Activated CD8-positive, alpha-beta memory T cell treated with anti-CD3 and anti-CD28 coated beads for 4 hours (primary cell): ENCODE measurements at regions not wholly inside any gene's neighbourhood (a gene's known extent, or its start where the extent isn't known, plus 50 kb on each side); places are given as distances from the start of the nearest gene placed in this dataset.

ENCODE experiments used
- DNase-seq, 2 donors: peaks; one replicate each; pipeline ENCODE4 v3.0.0-alpha.2; 2020; ENCODE audit warnings: low read depth in 2 of 2

- no peak for DNase-seq
Measured at GRCh38 chr7:16978358-16979244, 96.8 kb upstream of the AGR3 start.

- DNase-seq, result no peak
Measured at GRCh38 chr7:16980539-16980938, 98.8 kb upstream of the AGR3 start.

GRCh38 chr7:16982640-16983350 is 101.0 kb upstream of the AGR3 start:
- no peak for DNase-seq

DNA sequence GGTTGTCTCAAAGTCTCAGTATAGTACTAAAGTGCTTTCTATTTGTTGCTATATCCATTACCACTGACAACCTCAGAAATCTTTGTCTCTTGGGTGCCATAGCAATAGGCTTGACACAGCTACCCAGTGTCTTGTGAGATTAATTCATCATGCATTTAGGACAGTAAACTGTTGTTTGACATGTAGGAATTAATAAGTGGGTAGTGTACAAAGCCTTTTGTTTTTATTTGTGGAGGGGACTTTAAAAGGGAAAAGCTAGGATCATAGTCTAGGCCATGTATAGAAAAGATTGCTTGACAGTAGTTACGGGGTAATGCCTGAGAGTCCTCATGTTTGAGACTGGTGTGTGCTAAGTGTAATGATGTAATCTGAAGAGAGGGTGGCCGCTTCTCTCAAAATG is 102.6 kb upstream of the AGR3 start:
- no peak for DNase-seq

- no peak for DNase-seq
Measured at GRCh38 chr7:16985621-16986020, 103.8 kb upstream of the AGR3 start.

DNA sequence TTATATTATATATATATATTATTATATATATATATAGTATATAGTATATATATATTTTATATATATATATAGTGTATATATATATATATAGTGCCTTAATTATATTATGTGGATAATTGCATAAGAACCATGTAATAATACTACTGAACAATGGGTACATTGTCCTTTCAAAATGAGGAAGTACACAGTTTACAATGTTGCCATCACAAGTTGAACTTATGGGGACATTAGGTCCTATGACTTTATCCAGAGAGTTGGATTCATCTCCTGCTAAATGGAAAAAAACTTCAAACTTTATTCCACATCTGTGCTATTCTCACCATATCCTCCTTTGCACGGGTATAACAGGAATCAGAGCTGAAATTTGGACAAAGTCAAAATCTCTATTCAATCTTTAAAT is 105.0 kb upstream of the AGR3 start:
- DNase-seq, result no peak

DNA sequence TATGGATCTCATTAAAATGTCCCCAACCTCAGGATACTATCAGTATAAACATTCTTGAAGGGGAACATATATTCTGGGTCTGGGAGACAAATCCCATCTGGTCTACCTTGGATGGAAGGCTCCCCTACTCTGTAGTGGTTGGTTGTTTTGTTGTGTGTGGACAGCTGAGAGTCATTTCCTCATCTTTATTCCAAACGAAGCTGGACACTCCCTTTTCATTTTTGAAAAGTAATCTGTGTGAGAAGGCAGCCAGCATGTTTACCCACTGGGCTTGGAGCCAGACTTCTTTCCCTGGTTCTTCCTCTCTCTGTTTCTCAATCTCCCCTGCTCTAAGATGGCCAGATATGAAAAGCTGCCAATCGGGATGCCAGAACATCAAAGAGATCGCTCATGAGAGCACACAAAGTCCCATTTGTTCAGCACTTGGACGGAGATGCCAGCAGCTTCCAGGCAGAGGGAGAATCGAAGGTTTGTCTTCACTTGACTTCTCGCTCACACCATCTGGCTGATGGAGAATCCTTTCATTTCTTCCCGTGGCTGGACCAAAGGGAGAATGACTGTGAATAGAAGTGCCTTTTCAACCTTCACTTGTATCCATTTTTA is 108.1 kb upstream of the AGR3 start:
- no peak for DNase-seq

DNA sequence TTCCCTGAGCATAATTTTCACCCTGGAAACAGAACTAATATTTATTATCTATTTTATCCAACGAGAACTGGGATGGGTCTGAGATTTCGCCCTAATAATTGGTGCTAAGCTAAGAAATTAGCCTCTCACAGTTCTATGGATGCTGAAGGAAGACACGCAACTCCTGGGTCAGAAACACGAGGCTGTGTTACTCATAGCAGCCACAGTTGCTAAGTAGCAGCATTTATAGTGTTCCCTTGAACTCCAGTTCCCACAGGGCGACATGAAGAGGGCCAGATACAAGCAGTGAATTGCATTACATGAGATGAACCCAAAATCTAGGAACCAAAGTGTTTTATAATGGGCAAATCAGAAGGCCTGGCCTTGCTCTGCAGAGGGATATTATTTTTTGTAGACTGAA is 109.8 kb upstream of the AGR3 start:
- DNase-seq, result no peak

DNA sequence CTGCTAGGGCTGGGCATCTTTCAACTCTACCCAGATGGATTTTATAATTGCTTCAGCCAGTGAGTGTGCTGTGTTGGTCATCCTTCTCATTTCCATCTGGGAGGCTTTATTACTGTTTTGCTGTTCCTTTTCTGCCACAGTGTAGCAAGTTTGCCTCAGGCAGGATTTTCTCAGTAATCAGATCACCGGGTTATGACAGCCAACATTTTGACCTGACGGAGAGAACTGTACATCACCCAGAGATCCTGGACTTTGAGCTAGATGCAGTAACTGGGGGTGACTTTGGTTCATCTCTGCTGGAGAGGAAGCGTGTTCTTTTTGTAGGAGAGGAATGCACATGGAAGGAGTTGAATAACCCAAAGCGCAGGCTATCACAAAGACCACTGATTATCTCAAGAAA is 111.8 kb upstream of the AGR3 start:
- DNase-seq, result no peak

DNA sequence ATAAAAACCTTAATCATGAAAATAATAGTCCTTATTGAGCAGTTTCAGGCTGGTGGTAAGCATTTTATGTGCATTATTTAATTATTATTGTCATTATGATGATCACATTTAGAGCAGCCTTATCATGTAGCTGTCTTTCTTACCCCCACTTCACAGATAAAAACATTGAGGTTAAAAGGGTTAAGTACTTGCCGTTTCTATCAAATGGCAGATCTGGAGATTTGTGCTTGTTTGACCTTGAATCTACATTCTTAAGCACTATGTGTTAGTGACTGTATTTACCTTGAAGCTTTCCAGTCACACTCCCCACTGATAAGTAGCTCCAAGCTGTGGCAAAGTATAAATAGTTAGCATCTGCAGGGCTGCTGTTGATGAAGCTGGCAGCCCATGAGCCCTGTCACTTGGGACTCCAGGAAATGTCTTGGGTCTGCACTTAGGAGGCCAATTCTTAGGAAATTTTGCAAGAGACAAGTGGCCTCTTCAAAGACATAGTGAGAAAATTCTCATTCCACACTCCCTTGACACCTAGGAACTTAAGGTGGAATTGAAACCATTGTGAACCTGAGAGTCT is 116.8 kb upstream of the AGR3 start:
- DNase-seq, result no peak

- no peak for DNase-seq
Measured at GRCh38 chr7:16999541-17000267, 117.9 kb upstream of the AGR3 start.

DNA sequence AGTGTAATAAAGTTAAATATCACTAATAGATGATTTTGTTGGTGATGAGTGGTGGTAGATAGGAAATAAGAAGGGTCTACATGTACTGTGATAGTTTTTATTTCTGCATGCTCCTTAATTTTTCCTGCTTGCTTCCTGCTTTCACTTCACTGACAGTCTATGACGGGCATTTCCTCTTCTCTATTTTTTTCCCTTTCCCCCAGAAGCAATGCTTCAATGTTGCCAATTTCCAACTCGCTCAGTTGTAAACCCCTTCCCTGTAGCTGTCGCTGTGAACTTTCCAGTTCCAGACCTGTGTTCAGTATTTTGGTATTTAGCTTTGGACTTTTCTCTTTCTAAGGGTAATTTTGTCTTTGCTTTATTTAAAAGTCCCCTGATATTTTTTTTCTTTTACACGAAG is 123.5 kb upstream of the AGR3 start:
- DNase-seq, result no peak

GRCh38 chr7:17007841-17008240 is 126.1 kb upstream of the AGR3 start:
- no peak for DNase-seq

DNA sequence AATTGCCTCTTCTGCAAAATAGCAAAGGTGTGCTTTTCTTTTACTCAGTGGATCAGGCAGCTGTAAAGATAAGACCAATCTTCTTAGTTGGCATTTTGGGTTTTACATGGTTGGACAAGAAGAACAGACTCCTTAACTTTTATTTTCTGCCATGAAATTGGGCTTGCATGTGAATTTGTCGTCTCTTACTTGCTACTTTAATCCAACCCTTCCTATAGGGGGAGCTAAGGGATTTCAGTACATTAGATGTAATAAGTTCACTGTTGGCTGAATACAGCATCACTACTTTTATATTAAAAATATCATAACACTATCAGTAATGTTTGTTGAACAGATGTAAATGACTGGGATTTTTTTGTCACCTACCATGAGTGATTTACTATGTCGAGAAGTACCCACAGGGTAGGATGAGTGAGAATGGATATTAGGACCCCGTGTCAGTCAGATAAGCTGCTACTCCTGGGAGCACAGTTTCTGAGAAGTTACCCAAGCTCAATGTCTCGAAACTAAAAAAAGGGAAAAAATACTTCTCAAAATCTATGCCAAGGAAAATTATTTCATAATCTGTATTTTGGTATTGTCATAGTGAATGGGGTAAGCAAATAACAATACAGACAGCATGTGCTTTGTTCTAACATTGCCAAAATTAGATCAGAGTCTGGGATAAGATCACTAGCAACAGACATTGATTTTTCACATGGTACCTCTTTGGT is 127.4 kb upstream of the AGR3 start:
- no peak for DNase-seq

DNA sequence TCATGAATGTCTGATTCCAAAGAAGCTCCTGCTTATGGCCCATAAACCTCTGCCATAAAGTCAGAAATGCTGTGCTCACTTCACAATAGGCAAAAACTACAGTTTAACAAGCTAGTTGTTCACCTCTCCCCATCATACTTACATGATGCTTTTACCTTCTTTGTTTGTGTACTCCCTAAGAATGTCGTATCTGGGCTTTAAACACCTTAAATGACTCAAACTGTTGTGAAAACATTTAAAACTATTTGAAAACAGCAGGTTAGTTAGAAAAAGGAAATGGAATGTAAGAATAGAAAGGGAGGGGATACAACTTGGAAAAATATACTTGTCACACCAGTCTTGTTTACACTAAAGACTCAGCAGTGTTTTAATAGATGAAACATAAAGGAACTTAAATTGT is 128.2 kb upstream of the AGR3 start:
- DNase-seq, result no peak

DNA sequence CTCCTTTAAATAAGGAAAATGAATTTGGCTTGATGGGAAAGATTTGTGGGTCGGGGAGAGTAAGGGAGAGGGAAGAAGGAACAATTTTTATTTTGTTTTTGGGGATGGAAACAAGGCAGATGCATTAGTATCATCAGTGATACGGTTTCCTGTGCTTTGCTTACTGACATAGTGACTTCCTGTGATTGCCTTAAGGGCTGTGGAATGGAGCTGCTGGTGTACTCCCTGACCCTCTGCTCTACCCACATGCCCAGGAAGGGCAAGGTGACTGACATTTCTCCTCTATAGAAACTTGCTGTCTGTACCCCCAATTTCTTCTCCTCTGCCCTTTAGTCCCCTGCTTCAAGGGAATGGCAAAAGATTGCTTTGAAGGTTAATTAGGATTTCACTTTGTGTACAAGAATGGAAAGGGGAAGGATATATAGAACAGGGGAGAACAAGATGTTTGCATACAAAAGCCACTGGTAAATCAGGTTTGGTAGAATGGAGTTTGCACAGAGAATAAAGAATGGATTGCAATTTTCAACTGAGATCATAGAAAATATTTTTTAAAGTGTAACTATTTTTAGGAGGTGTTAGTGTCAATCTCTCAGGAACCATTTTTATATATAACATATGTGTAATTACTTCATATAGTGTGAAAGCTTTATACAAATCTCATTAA is 129.0 kb upstream of the AGR3 start:
- DNase-seq, result no peak

GRCh38 chr7:17013204-17013603 is 131.4 kb upstream of the AGR3 start:
- DNase-seq, result no peak

GRCh38 chr7:17014686-17015085 is 132.9 kb upstream of the AGR3 start:
- DNase-seq, result no peak

GRCh38 chr7:17015598-17016031 is 133.8 kb upstream of the AGR3 start:
- DNase-seq, result no peak

GRCh38 chr7:17016402-17017010 is 134.7 kb upstream of the AGR3 start:
- no peak for DNase-seq
